Transverse colon (tissue), 4 donors: ENCODE measurements at regions not wholly inside any gene's neighbourhood (a gene's known extent, or its start where the extent isn't known, plus 50 kb on each side); places are given as distances from the start of the nearest gene placed in this dataset.

Experiments used
- DNase-seq: peaks from one replicate; pipeline ENCODE4 v3.0.0-alpha.2; 2019
- H3K27ac ChIP-seq, 4 donors: fragments of 200-600 bp; sonication (generic); 2 replicates each; pipeline ENCODE4 v1.5.1; 2016 to 2018; ENCODE audit warnings: inconsistent platforms in 4 of 4
- H3K27me3 ChIP-seq: fragments of 200-600 bp; sonication (generic); 2 replicates; pipeline ENCODE4 v1.5.1; 2017; ENCODE audit warnings: inconsistent platforms
- H3K36me3 ChIP-seq, 4 donors: fragments of 200-600 bp; sonication (generic); 2 replicates each; pipeline ENCODE4 v1.5.1; 2017 to 2019; ENCODE audit warnings: inconsistent platforms in 4 of 4
- H3K4me1 ChIP-seq, 4 donors: fragments of 200-600 bp; sonication (generic); 2 replicates each; pipeline ENCODE4 v1.5.1; 2017 to 2020; ENCODE audit warnings: inconsistent platforms in 4 of 4
- H3K4me3 ChIP-seq, 4 donors: fragments of 200-600 bp; sonication (generic); 1 replicate in 1 of 4; 2 replicates in 3 of 4; pipeline versions ENCODE4 v1.5.1 to v1.6.1; 2017 to 2019; ENCODE audit warnings: inconsistent platforms in 4 of 4
- H3K9me3 ChIP-seq, 2 donors: fragments of 200-600 bp; sonication (generic); 2 replicates each; pipeline ENCODE4 v1.5.1; 2017 to 2019; ENCODE audit warnings: inconsistent platforms in 2 of 2
- EP300 ChIP-seq: sonication (generic); formaldehyde crosslinking; IDR thresholded peaks from one replicate; pipeline ENCODE4 v1.6.1; 2017; ENCODE audit warnings: antibody characterized with exemption, low read depth
- POLR2A ChIP-seq: fragments of 450-650 bp; IDR thresholded peaks from one replicate; pipeline ENCODE4 v1.6.1; 2016; ENCODE audit warnings: antibody characterized with exemption, mild to moderate bottlenecking, moderate library complexity
- POLR2AphosphoS5 ChIP-seq, 3 donors: sonication (generic); formaldehyde crosslinking; IDR thresholded peaks; one replicate each; pipeline ENCODE4 v1.6.1; 2016; ENCODE audit warnings: antibody characterized with exemption in 3 of 3
- WGBS, 2 donors: methylation state at CpG; one replicate each; pipeline ENCODE4 v1.1.5; 2018; ENCODE audit warnings: low coverage in 1 of 2; 5-methylcytosine and 5-hydroxymethylcytosine counted together
- in situ Hi-C, 4 donors: fragments of 200-750 bp; cut with MboI; loops; one replicate each; pipeline versions ENCODE4 v1.15.0 to v1.15.1; 2017; ENCODE audit warnings: low sequenced_read_pairs in 3 of 4, low pct_ligation_motif_present in 1 of 4, low pct_unique_long_range_greater_than_20kb in 1 of 4
- intact Hi-C: fragments of 100-400 bp; cut with DNase I; formaldehyde crosslinking; loops from one replicate; pipeline ENCODE4 v1.15.1; 2023; ENCODE audit warnings: low total_unique reads
- TF ChIP-seq, protein P1 (sequence below), 5 experiments: fragments of 200-600 bp in 3 of 5; fragments of 450-650 bp in 2 of 5; sonication (generic) in 3 of 5; IDR thresholded peaks; 1 replicate in 2 of 5; 2 replicates in 3 of 5; pipeline ENCODE4 v1.5.1; 2016 to 2017; ENCODE audit warnings: antibody characterized with exemption in 5 of 5, inconsistent platforms in 3 of 5, mild to moderate bottlenecking in 2 of 5, moderate library complexity in 1 of 5

- in situ Hi-C loops: no loop called here
- TF ChIP-seq, protein P1, sequence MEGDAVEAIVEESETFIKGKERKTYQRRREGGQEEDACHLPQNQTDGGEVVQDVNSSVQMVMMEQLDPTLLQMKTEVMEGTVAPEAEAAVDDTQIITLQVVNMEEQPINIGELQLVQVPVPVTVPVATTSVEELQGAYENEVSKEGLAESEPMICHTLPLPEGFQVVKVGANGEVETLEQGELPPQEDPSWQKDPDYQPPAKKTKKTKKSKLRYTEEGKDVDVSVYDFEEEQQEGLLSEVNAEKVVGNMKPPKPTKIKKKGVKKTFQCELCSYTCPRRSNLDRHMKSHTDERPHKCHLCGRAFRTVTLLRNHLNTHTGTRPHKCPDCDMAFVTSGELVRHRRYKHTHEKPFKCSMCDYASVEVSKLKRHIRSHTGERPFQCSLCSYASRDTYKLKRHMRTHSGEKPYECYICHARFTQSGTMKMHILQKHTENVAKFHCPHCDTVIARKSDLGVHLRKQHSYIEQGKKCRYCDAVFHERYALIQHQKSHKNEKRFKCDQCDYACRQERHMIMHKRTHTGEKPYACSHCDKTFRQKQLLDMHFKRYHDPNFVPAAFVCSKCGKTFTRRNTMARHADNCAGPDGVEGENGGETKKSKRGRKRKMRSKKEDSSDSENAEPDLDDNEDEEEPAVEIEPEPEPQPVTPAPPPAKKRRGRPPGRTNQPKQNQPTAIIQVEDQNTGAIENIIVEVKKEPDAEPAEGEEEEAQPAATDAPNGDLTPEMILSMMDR (IDR thresholded peaks at IDR 0.05): no peak
- no peak for TF ChIP-seq POLR2AphosphoS5 (IDR thresholded peaks at IDR 0.05)
- TF ChIP-seq EP300: no peak
- no peaks in the 10 kb centered on the region for H3K36me3 ChIP-seq
Measured at GRCh38 chr2:105655244-105655643, 89.5 kb upstream of the NCK2 start.

DNA sequence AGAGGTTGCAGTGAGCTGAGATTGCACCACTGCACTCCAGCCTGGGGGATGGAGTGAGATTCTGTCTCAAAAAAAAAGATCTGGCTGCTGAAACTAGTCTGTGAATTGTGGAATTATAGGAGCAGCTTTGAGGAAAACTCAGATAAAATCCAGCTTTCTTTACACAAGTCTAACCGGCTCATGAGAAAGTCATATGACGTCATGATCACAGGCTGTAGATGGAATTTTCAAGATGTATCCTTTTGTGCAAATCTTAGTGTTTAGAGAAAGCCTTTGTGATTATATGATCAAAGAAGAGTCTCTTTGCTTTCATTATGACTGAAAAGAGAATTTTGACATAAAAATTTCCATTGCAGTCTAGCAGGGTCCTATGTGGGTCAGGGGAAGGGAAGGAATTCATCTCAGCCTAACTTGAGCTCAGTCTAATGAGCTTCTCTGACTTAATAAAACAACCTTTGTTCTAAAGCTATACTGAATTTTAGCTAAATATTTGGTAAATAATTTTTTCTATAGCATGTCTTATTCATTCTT, 90.2 kb upstream of the NCK2 start:
- DNase-seq: no peak
- intact Hi-C loops (no loop called here), in situ Hi-C loops (no loop called here)
- WGBS, 2 donors: 57 to 88% methylated on average over 2 of the region's 2 CpGs
- no peak overlapping the region for H3K4me3 ChIP-seq
- TF ChIP-seq POLR2AphosphoS5 (IDR thresholded peaks at IDR 0.05): no peak
- TF ChIP-seq EP300: no peak
- no peak for TF ChIP-seq POLR2A
- TF ChIP-seq, protein P1 (IDR thresholded peaks at IDR 0.05): no peak
- H3K9me3 ChIP-seq: no peaks in the 10 kb centered on the region
- H3K36me3 ChIP-seq: no peaks in the 10 kb centered on the region
- peaks cover 0 to 8% (median 4%) of the 10 kb centered on the region in 4 donors for H3K4me1 ChIP-seq
- no peak overlapping the region for H3K27ac ChIP-seq
- no peaks in the 10 kb centered on the region for H3K27me3 ChIP-seq

More at GRCh38 chr2:105655244-105655643, 89.5 kb upstream of the NCK2 start:
- Histone ChIP-seq H3K27me3 (no peaks in the 10 kb centered on the region), H3K4me1 (peaks cover 0 to 8% (median 4%) of the 10 kb centered on the region in 4 donors), H3K9me3 (no peaks in the 10 kb centered on the region), H3K27ac (no peak overlapping the region), H3K4me3 (no peak overlapping the region)
- intact Hi-C loops: no loop called here
- DNase-seq: no peak

DNA sequence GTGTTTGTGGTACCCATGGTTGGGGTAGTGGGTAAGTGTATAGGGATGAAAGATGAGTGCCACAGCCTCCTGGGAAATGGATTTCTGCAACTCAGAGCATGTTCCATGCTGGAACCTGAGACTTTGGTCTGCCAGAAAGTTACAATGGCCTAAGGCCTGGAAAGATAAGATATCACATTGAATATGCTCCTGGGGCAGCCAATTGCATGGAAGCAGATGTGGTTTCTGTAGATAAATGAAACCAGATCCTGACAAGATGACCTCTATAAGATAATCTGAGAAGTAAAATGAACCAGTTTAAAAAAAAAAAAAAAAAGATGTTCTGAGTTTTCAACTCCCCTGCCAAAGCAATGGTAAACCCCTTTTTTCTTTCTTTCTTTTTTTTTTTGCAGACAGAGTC, 91.4 kb upstream of the NCK2 start:
- Histone ChIP-seq H3K4me1 (peaks cover 0 to 8% (median 4%) of the 10 kb centered on the region in 4 donors), H3K36me3 (no peaks in the 10 kb centered on the region), H3K9me3 (no peaks in the 10 kb centered on the region), H3K27me3 (no peaks in the 10 kb centered on the region), H3K4me3 (no peak overlapping the region), H3K27ac (no peak overlapping the region)
- intact Hi-C loops (no loop called here), in situ Hi-C loops (no loop called here)
- no peak for DNase-seq
- TF ChIP-seq, protein P1 (IDR thresholded peaks at IDR 0.05): no peak
- no peak for TF ChIP-seq EP300
- TF ChIP-seq POLR2AphosphoS5 (IDR thresholded peaks at IDR 0.05): no peak
- no peak for TF ChIP-seq POLR2A

GRCh38 chr2:105652014-105652796, 92.5 kb upstream of the NCK2 start:
- no peak for TF ChIP-seq EP300
- no peak for TF ChIP-seq POLR2A
- TF ChIP-seq, protein P1 (IDR thresholded peaks at IDR 0.05): no peak
- no peak for TF ChIP-seq POLR2AphosphoS5 (IDR thresholded peaks at IDR 0.05)
- H3K36me3 ChIP-seq: no peaks in the 10 kb centered on the region
- in situ Hi-C loops (no loop called here), intact Hi-C loops (no loop called here)
- no peak overlapping the region for H3K4me3 ChIP-seq
- no peaks in the 10 kb centered on the region for H3K9me3 ChIP-seq
- peaks cover 0 to 8% (median 4%) of the 10 kb centered on the region in 4 donors for H3K4me1 ChIP-seq
- WGBS, 2 donors: 65 to 87% methylated on average over 11 to 13 of the region's 13 CpGs
- no peaks in the 10 kb centered on the region for H3K27me3 ChIP-seq
- DNase-seq: peak; percentile 28
- H3K27ac ChIP-seq: peak overlapping the region in 1 of 4 donors; percentile 42
